Neural cell (in vitro differentiated cells): ENCODE measurements at regions not wholly inside any gene's neighbourhood (a gene's known extent, or its start where the extent isn't known, plus 50 kb on each side); places are given as distances from the start of the nearest gene placed in this dataset.

ENCODE experiments used
- H2AFZ ChIP-seq: fragments of 200-600, 300-800 bp; sonication (generic), shearing (Covaris generic); 2 replicates; pipeline ENCODE4 v1.6.0; 2014; ENCODE audit warnings: low read depth, mild to moderate bottlenecking, antibody characterized with exemption, low read length, moderate library complexity
- H3F3A ChIP-seq: fragments of 200-600 bp; shearing (Covaris generic); 2 replicates; pipeline ENCODE4 v1.6.1; 2016; ENCODE audit warnings: mild to moderate bottlenecking, moderate library complexity, mixed read lengths, antibody characterized with exemption, low read length; ENCODE audit not compliant: insufficient read depth, poor library complexity, severe bottlenecking
- H3K27ac ChIP-seq: fragments of 200-600, 300-800 bp; sonication (generic), shearing (Covaris generic); 2 replicates; pipeline ENCODE4 v1.5.1; 2014; ENCODE audit warnings: mild to moderate bottlenecking, low read length, moderate library complexity
- H3K27me3 ChIP-seq: fragments of 300-800, 200-600 bp; sonication (generic), shearing (Covaris generic); 2 replicates; pipeline ENCODE4 v1.6.0; 2014; ENCODE audit warnings: mild to moderate bottlenecking, low read depth, low read length, moderate library complexity; ENCODE audit not compliant: insufficient read depth
- H3K36me3 ChIP-seq: fragments of 300-800, 200-600 bp; sonication (generic), shearing (Covaris generic); 2 replicates; pipeline ENCODE4 v1.5.1; 2014; ENCODE audit warnings: mild to moderate bottlenecking, antibody characterized with exemption, low read length, moderate library complexity; ENCODE audit not compliant: insufficient read depth
- H3K4me2 ChIP-seq: fragments of 300-800, 200-600 bp; sonication (generic), shearing (Covaris generic); 2 replicates; pipeline ENCODE4 v1.6.0; 2014; ENCODE audit warnings: mild to moderate bottlenecking, low read length
- H3K4me3 ChIP-seq: fragments of 300-800, 200-600 bp; sonication (generic), shearing (Covaris generic); 2 replicates; pipeline ENCODE4 v1.5.1; 2014; ENCODE audit warnings: mild to moderate bottlenecking, low read length, moderate library complexity
- H3K79me2 ChIP-seq: fragments of 200-600 bp; shearing (Covaris generic); replicated peaks from 2 replicates; pipeline ENCODE4 v1.6.0; 2014; ENCODE audit warnings: mild to moderate bottlenecking, low read length, moderate library complexity; ENCODE audit not compliant: insufficient read depth
- H3K9ac ChIP-seq: fragments of 300-800, 200-600 bp; sonication (generic), shearing (Covaris generic); 2 replicates; pipeline ENCODE4 v1.6.1; 2016; ENCODE audit warnings: mild to moderate bottlenecking, low read length, mixed read lengths
- H3K9me2 ChIP-seq: fragments of 200-600 bp; shearing (Covaris generic); 2 replicates; pipeline ENCODE4 v1.6.1; 2016; ENCODE audit warnings: mild to moderate bottlenecking, low read length, mixed read lengths; ENCODE audit not compliant: insufficient read depth
- H3K9me3 ChIP-seq: fragments of 200-600, 300-800 bp; sonication (generic), shearing (Covaris generic); 2 replicates; pipeline ENCODE4 v1.6.1; 2016; ENCODE audit warnings: mild to moderate bottlenecking, mixed run types, low read length, moderate library complexity, mixed read lengths
- H4K20me1 ChIP-seq: fragments of 200-600 bp; shearing (Covaris generic); 2 replicates; pipeline ENCODE4 v1.6.1; 2016; ENCODE audit warnings: mild to moderate bottlenecking, mixed run types; ENCODE audit not compliant: insufficient read depth
- EP300 ChIP-seq: fragments of 450-650 bp; conservative IDR thresholded peaks from 2 replicates; pipeline ENCODE4 v1.6.1; 2014; ENCODE audit warnings: antibody characterized with exemption, mild to moderate bottlenecking, moderate library complexity; ENCODE audit not compliant: poor library complexity, severe bottlenecking
- EZH2 ChIP-seq: fragments of 200-600, 300-800 bp; shearing (Covaris generic), sonication (generic); IDR thresholded peaks from 2 replicates; pipeline ENCODE4 v1.6.1; 2014; ENCODE audit warnings: antibody characterized with exemption, low read length, borderline replicate concordance, mild to moderate bottlenecking; ENCODE audit not compliant: insufficient read depth, poor library complexity, severe bottlenecking
- MXI1 ChIP-seq: fragments of 450-650 bp; conservative IDR thresholded peaks from 2 replicates; pipeline ENCODE4 v1.6.1; 2014; ENCODE audit warnings: antibody characterized with exemption, mild to moderate bottlenecking; ENCODE audit not compliant: poor library complexity, severe bottlenecking
- POLR2AphosphoS5 ChIP-seq: IDR thresholded peaks from 2 replicates; pipeline ENCODE4 v1.6.1; 2012
- RAD21 ChIP-seq: fragments of 450-650 bp; conservative IDR thresholded peaks from 2 replicates; pipeline ENCODE4 v1.6.1; 2014; ENCODE audit warnings: antibody characterized with exemption, mild to moderate bottlenecking, moderate library complexity
- SMC3 ChIP-seq: fragments of 450-650 bp; conservative IDR thresholded peaks from 2 replicates; pipeline ENCODE4 v1.6.1; 2014; ENCODE audit warnings: antibody characterized with exemption, mild to moderate bottlenecking, moderate library complexity; ENCODE audit not compliant: poor library complexity
- TAF1 ChIP-seq: IDR thresholded peaks from 2 replicates; pipeline ENCODE4 v1.6.1; 2012; ENCODE audit warnings: low read depth
- TF ChIP-seq, protein P1 (sequence below): fragments of 450-650 bp; IDR thresholded peaks from 2 replicates; pipeline ENCODE4 v1.5.1; 2014; ENCODE audit warnings: antibody characterized with exemption, mild to moderate bottlenecking, moderate library complexity; ENCODE audit not compliant: poor library complexity, severe bottlenecking
- TF ChIP-seq, protein P2 (sequence below): IDR thresholded peaks from 2 replicates; pipeline ENCODE4 v1.6.1; 2012; ENCODE audit warnings: borderline replicate concordance

DNA sequence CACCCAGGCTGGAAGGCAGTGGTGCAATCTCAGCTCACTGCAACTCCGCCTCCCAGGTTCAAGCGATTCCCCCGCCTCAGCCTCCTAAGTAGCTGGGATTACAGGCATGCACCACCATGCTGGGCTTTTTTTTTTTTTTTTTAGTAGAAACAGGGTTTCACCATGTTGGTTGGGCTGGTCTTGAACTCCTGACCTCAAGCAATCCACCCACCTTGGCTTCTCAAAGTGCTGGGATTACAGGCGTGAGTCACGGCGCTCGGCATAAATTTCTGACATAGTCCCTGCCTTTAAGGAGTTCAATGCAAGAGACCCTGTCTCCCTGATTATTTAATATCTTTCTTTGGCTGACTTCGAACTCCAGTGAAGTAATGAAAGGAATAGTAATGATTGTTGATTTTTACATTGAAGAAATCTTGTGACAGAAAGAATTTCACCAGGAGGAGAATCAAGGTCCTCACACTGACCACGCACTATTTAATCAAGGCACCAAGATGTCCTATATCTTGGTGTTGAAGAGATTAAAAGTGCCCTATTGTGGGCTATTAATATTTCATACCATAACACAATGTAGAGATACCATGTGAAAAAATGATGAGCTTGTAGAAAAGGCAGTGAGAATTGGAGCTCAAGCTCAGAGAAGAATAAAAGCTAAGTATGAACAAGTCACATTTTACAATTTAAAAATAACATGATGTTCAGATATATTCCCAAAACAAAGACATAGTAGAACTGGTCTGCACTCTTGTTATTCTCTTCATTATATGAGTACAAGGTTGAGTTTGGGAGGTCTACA lies 71.6 kb upstream of the BLID start:
- H3K27ac ChIP-seq = no peak overlapping the region

DNA sequence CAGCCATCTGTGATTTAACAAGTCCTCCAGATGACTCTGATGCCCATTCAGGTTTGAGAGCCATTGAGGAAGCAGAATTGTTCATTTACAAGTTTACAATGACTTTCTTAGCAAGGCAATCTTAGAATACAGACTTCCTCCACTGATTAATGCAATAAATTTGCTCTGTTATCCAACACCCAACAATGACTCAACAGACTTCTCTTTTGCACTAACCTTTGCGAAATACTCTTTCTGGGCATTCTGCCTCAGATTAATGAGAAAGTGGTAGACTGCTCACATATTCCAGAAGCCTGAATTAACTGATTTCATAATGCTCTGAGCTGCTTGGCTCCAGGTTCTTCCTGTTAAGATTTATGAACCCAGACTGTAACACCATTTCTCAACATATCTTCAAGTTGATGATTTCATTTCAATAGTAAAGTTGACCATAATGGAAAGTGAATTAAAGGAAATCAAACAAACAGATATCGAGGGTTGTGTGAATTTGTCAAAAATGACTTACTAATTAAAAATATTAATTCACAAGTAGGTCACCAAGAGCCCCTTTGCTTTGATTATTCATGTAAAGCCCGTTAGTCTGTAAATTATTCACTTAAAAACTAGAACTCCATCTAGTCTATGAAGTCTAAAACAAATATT lies 70.5 kb upstream of the BLID start:
- H3F3A ChIP-seq = no peaks in the 10 kb centered on the region
- no peaks in the 10 kb centered on the region for H3K79me2 ChIP-seq
- H3K4me2 ChIP-seq = no peak overlapping the region
- no peak overlapping the region for H3K27ac ChIP-seq
- H3K4me3 ChIP-seq = no peak overlapping the region
- no peaks in the 10 kb centered on the region for H3K9me2 ChIP-seq
- H3K9ac ChIP-seq = no peak overlapping the region
- no peaks in the 10 kb centered on the region for H4K20me1 ChIP-seq
- no peak overlapping the region for H2AFZ ChIP-seq
- H3K27me3 ChIP-seq = no peaks in the 10 kb centered on the region
- H3K9me3 ChIP-seq = no peaks in the 10 kb centered on the region
- no peaks in the 10 kb centered on the region for H3K36me3 ChIP-seq
- TF ChIP-seq, protein P1, sequence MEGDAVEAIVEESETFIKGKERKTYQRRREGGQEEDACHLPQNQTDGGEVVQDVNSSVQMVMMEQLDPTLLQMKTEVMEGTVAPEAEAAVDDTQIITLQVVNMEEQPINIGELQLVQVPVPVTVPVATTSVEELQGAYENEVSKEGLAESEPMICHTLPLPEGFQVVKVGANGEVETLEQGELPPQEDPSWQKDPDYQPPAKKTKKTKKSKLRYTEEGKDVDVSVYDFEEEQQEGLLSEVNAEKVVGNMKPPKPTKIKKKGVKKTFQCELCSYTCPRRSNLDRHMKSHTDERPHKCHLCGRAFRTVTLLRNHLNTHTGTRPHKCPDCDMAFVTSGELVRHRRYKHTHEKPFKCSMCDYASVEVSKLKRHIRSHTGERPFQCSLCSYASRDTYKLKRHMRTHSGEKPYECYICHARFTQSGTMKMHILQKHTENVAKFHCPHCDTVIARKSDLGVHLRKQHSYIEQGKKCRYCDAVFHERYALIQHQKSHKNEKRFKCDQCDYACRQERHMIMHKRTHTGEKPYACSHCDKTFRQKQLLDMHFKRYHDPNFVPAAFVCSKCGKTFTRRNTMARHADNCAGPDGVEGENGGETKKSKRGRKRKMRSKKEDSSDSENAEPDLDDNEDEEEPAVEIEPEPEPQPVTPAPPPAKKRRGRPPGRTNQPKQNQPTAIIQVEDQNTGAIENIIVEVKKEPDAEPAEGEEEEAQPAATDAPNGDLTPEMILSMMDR = no peak
- TF ChIP-seq TAF1 = no peak
- no peak for TF ChIP-seq POLR2AphosphoS5
- TF ChIP-seq SMC3 = no peak
- no peak for TF ChIP-seq MXI1
- TF ChIP-seq EP300 = no peak
- TF ChIP-seq EZH2 = no peak
- no peak for TF ChIP-seq RAD21

More for the DNA sequence above, 71.6 kb upstream of the BLID start:
- Histone ChIP-seq H2AFZ (no peak overlapping the region), H3F3A (no peaks in the 10 kb centered on the region), H3K9me3 (no peaks in the 10 kb centered on the region), H4K20me1 (no peaks in the 10 kb centered on the region), H3K36me3 (no peaks in the 10 kb centered on the region), H3K9ac (no peak overlapping the region), H3K9me2 (no peaks in the 10 kb centered on the region), H3K4me2 (no peak overlapping the region), H3K27me3 (no peaks in the 10 kb centered on the region), H3K79me2 (no peaks in the 10 kb centered on the region), H3K4me3 (no peak overlapping the region)
- TF ChIP-seq EP300 (no peak), RAD21 (no peak), EZH2 (no peak), SMC3 (no peak), POLR2AphosphoS5 (no peak), TAF1 (no peak), MXI1 (no peak)
- TF ChIP-seq, protein P2, sequence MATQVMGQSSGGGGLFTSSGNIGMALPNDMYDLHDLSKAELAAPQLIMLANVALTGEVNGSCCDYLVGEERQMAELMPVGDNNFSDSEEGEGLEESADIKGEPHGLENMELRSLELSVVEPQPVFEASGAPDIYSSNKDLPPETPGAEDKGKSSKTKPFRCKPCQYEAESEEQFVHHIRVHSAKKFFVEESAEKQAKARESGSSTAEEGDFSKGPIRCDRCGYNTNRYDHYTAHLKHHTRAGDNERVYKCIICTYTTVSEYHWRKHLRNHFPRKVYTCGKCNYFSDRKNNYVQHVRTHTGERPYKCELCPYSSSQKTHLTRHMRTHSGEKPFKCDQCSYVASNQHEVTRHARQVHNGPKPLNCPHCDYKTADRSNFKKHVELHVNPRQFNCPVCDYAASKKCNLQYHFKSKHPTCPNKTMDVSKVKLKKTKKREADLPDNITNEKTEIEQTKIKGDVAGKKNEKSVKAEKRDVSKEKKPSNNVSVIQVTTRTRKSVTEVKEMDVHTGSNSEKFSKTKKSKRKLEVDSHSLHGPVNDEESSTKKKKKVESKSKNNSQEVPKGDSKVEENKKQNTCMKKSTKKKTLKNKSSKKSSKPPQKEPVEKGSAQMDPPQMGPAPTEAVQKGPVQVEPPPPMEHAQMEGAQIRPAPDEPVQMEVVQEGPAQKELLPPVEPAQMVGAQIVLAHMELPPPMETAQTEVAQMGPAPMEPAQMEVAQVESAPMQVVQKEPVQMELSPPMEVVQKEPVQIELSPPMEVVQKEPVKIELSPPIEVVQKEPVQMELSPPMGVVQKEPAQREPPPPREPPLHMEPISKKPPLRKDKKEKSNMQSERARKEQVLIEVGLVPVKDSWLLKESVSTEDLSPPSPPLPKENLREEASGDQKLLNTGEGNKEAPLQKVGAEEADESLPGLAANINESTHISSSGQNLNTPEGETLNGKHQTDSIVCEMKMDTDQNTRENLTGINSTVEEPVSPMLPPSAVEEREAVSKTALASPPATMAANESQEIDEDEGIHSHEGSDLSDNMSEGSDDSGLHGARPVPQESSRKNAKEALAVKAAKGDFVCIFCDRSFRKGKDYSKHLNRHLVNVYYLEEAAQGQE = no peak
- TF ChIP-seq, protein P1 = no peak
